GM18909 (cell line): ENCODE measurements at regions not wholly inside any gene's neighbourhood (a gene's known extent, or its start where the extent isn't known, plus 50 kb on each side); places are given as distances from the start of the nearest gene placed in this dataset.
A peak's percentile ranks its signal among the peaks of the same experiment; 100 is the strongest.

Experiments
- ATAC-seq: cut with Tn5 transposase; IDR thresholded peaks from one replicate; pipeline ENCODE4 v1.9.1; 2021; ENCODE audit warnings: mild to moderate bottlenecking; ENCODE audit not compliant: unreplicated experiment, poor library complexity

DNA sequence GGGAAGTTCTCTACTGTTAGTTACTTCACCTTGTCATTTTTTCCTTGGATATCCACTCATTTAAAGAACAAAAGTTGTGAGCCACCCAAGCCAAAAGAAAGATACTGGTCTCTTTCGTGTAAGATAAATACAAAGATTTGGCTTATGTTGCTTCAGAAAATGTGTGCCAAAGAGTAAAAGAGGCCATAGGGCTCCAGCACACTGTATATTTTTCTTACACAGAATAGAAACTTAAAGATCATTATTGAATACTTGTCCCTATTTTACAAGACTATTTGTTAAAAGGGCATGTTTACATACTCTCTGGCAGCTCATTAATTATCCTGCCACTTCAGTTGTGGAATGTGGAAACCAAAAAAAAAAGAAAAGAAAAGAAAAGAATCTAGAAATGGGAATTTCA, 284.2 kb upstream of the LRRC7 start:
- no peak for ATAC-seq

GRCh38 chr1:69284508-69284907, 283.2 kb upstream of the LRRC7 start:
- ATAC-seq = no peak

DNA sequence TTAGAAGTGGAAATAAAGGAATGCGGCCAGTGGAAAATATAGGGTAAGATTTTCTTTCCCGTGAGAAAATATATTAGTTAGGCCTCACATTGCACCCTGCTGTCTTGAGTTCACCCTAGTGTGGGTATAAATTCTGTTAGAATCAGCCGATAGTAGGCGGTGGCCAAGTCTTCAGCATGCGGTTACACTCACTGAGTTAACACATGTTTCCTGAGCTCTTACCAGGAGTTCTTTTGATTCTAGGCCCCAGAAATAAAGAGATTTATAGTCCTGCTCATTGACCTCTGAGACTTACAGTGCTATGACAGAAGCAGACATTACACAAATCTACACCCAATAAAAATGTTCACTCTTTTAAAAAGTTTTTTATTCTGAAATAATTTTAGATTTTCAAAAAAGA, 279.3 kb upstream of the LRRC7 start:
- ATAC-seq = no peak

- ATAC-seq = no peak
These were observed 277.4 kb upstream of the LRRC7 start for GRCh38 chr1:69290291-69290690.

DNA sequence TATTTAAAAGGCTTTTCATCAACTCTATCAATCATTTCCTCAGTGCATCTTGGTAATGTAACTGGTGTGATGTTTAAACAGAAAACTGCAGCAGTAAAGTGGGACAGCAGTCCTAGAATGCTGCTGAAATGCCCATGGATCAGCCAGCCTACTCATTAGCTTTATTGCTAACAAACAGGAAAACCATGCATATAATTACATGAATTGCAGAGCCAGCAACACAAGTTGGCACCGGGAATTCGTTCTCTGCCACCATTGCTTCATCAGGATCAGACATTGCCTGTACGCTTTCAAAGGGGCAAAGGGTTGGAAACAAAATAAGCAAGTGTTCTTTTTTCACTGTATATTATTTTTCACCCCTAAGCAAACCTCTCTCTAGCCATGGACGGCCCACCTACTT, 276.2 kb upstream of the LRRC7 start:
- ATAC-seq = no peak

GRCh38 chr1:69292833-69293232, 274.9 kb upstream of the LRRC7 start:
- no peak for ATAC-seq

GRCh38 chr1:69294171-69294570, 273.6 kb upstream of the LRRC7 start:
- no peak for ATAC-seq

DNA sequence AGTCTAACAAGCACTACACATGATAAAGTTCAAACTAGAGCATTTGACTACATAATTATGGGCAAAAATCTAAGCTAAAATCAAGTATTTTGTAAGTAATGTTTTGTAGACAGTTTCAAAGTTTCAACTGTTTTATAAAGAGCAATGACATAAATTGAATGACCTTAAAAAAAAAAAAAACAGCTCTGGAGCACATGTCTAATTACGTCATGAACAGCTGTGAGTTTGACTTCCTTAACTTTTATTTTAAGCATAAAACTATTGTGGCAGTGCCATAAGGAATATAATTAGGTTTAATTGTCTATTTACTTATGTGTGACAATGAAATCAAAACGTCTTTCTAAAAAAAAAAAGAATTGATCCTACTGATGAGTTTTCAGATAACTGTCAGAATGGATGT, 272.5 kb upstream of the LRRC7 start:
- ATAC-seq = no peak

GRCh38 chr1:69305621-69306020, 262.1 kb upstream of the LRRC7 start:
- no peak for ATAC-seq

DNA sequence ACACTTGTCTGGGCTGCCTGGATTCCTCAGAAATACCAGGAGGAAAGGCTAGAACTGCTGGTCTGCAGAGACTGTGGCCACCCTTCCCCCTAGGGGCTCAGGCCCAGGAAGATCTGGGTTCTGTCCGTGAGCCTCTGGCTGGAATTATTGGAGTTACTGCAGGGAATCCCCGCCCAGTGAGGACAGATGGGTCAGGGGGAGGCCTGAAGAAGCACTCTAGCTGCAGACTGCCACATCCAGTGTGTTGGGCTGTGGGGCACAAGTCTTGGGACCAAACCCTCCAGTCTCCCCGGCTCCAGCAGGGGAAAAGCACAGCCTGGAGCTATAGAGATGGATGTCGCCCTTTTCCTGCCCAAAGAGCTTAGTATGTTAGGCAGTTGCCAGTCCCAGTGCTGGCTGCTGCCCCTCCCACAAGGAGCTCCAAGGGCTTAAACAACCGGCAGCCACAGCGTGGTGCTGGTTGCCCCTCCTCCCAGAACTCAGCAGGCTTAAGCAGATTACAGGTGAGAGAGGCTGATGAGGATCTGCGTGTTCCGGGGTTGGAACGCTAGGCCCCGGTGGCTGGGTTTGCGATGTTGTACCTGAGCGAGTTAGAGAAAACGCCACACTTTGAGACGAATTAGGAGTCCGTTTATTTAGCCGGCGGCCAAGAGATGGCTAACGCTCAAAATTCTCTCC, 255.5 kb upstream of the LRRC7 start:
- ATAC-seq = no peak

- no peak for ATAC-seq
These were observed 254.6 kb upstream of the LRRC7 start for GRCh38 chr1:69313118-69313517.

GRCh38 chr1:69315416-69315815, 252.3 kb upstream of the LRRC7 start:
- ATAC-seq = no peak

DNA sequence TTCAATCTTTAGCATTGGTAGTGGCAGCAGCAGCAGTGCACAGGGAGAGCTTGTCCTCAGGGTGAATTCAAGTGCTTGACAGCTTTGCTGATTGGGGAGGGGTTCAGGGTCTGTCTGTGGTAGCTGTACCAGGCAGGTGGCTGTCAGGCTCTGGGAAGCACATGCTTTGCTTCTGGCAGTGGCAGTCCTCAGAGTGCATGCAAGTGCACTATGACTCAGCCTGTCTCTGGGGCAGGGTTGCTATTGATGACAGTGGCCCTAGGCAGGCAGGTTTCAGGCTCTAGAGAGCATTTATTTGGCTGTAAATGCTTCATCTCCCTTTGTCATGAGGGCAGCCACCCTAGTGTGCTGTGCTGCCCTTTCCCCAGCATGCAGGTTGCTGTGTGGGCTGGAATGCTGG, 251.9 kb upstream of the LRRC7 start:
- ATAC-seq = no peak

DNA sequence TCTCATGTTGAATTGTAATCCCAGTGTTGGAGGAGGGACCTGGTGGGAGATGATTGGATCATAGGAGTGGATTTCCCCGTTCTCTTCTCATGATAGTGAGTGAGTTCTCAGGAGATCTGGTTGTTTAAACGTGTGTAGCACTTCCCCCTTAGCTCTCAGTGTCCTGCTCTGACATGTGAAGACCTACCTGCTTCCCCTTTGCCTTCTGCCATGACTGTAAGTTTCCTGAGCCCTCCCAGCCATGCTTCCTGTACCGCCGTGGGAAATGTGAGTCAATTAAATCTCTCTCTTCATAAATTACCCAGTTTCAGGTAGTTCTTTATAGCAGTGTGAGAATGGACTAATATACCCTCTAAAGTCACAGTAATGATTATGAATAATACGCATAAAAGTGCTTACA, 248.4 kb upstream of the LRRC7 start:
- ATAC-seq = no peak

GRCh38 chr1:69320757-69321211, 246.9 kb upstream of the LRRC7 start:
- peak; percentile 83 for ATAC-seq

GRCh38 chr1:69321311-69321710, 246.4 kb upstream of the LRRC7 start:
- ATAC-seq = no peak

DNA sequence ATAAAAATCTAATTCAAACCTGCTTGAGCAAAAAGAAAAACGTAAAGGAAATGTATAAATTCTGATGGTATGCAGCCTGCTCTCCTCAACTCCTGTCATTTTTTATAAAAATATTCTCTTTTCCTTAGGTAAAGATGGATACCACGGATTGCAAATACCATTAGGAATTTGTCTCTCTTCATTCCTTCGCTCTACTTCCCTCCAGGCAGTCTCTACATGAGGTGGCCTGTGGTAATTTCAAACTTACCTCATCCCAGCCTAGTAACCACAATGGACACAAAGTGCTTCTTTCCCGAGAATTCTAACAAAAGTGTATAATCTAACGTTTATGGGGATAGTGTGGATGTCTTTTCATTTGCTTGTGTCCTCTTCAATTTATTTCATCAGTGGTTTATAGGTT, 239.5 kb upstream of the LRRC7 start:
- no peak for ATAC-seq

GRCh38 chr1:69363236-69363635, 204.5 kb upstream of the LRRC7 start:
- ATAC-seq = no peak

- ATAC-seq = no peak
These were observed 194.2 kb upstream of the LRRC7 start for GRCh38 chr1:69373520-69373919.

DNA sequence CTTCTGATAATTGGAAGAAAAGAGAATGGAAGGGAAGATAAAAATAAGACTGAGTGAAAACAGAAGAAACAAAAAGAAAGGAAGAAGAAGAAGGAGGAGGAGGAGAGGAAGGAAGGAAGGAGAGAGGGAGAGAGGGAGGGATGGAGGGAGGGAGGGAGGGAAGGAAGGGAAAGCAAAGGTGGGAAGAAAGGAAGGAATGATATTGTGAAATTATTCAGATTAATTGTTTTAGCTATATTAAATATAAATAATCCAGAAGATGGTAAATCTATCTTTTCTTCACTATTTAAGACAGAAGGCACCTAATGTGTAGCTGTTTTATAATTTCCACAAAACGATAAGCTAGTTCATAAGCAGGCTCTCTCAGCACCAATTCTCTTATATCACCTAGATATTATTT, 191.3 kb upstream of the LRRC7 start:
- no peak for ATAC-seq

DNA sequence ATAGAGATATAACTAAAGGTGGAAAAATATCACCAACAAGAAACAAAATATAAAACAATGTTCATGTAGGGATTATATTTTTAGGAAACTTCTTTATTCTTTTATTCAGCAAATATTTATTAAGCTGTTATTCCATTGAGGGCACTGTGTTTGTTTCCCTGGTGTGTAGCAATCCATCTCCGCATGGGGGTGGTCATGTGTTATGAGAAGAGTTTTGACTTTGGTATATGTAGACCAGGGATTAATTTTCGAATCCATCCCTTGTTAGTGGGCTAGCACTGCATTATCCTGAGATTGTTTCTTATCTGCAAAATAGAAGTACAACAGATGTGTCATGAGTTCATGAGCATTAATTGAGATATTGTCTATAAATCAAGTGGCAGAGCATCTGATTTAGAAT, 190.2 kb upstream of the LRRC7 start:
- no peak for ATAC-seq

DNA sequence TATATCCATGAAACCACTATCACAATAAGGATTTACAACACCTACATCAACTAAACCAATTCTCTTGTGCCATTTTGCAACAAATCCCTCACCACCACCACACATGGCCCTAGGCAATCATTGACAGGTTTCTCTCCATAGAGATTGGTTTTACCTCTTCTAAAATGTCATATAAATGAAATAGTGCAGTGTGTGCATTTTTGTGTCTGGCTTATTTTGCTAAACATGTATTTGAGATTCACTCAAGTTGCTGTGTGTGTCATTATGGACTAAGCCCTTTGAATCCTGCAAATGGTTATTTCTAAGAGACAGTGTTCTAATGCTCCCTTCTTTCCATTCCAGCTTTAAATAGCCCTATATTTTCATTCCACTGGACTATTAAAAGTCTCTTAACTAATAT, 179.7 kb upstream of the LRRC7 start:
- ATAC-seq = no peak

- no peak for ATAC-seq
These were observed 167.6 kb upstream of the LRRC7 start for GRCh38 chr1:69400128-69400527.
